Stimulated activated CD8-positive, alpha-beta memory T cell treated with anti-CD3 and anti-CD28 coated beads, Interleukin-4, amount 100 ng/mL, for 4 hours (primary cell): ENCODE measurements at regions not wholly inside any gene's neighbourhood (a gene's known extent, or its start where the extent isn't known, plus 50 kb on each side); places are given as distances from the start of the nearest gene placed in this dataset.

Experiments used
- DNase-seq, 2 donors: peaks; one replicate each; pipeline ENCODE4 v3.0.0-alpha.2; 2020; ENCODE audit warnings: low read depth in 2 of 2, low spot score in 1 of 2

- DNase-seq = no peak
Measured at GRCh38 chr21:37967036-37967435, 50.8 kb upstream of the KCNJ6 start.

- no peak for DNase-seq
Measured at GRCh38 chr21:37968744-37969143, 52.5 kb upstream of the KCNJ6 start.

- no peak for DNase-seq
Measured at GRCh38 chr21:37970548-37970947, 54.3 kb upstream of the KCNJ6 start.

GRCh38 chr21:37971390-37971950 is 55.2 kb upstream of the KCNJ6 start:
- DNase-seq = no peak

GRCh38 chr21:37974081-37974480 is 57.8 kb upstream of the KCNJ6 start:
- no peak for DNase-seq

- DNase-seq = no peak
Measured at GRCh38 chr21:37982496-37983318, 66.5 kb upstream of the KCNJ6 start.

- DNase-seq = no peak
Measured at GRCh38 chr21:37983336-37984095, 67.3 kb upstream of the KCNJ6 start.

GRCh38 chr21:37984416-37984815 is 68.2 kb upstream of the KCNJ6 start:
- no peak for DNase-seq

- no peak for DNase-seq
Measured at GRCh38 chr21:37986000-37986399, 69.7 kb upstream of the KCNJ6 start.

- no peak for DNase-seq
Measured at GRCh38 chr21:37986751-37987399, 70.6 kb upstream of the KCNJ6 start.

GRCh38 chr21:37987668-37988067 is 71.4 kb upstream of the KCNJ6 start:
- no peak for DNase-seq

- DNase-seq = no peak
Measured at GRCh38 chr21:37993071-37993470, 76.8 kb upstream of the KCNJ6 start.

- no peak for DNase-seq
Measured at GRCh38 chr21:37994211-37994610, 78.0 kb upstream of the KCNJ6 start.

- no peak for DNase-seq
Measured at GRCh38 chr21:38012672-38013071, 96.4 kb upstream of the KCNJ6 start.

GRCh38 chr21:38013741-38014140 is 97.5 kb upstream of the KCNJ6 start:
- DNase-seq = no peak

GRCh38 chr21:38014298-38014697 is 98.0 kb upstream of the KCNJ6 start:
- DNase-seq = no peak

GRCh38 chr21:38027901-38028498 is 111.7 kb upstream of the KCNJ6 start:
- DNase-seq = no peak

GRCh38 chr21:38032082-38032801 is 116.0 kb upstream of the KCNJ6 start:
- DNase-seq = no peak

- DNase-seq = no peak
Measured at GRCh38 chr21:38036016-38036415, 119.8 kb upstream of the KCNJ6 start.

- DNase-seq = no peak
Measured at GRCh38 chr21:38037416-38037815, 121.2 kb upstream of the KCNJ6 start.

- no peak for DNase-seq
Measured at GRCh38 chr21:38039369-38039768, 123.1 kb upstream of the KCNJ6 start.
